GM18868 (cell line): ENCODE measurements at regions not wholly inside any gene's neighbourhood (a gene's known extent, or its start where the extent isn't known, plus 50 kb on each side); places are given as distances from the start of the nearest gene placed in this dataset.

Experiments
- ATAC-seq: cut with Tn5 transposase; IDR thresholded peaks from one replicate; pipeline ENCODE4 v1.9.1; 2021; ENCODE audit warnings: mild to moderate bottlenecking, moderate library complexity; ENCODE audit not compliant: unreplicated experiment

GRCh38 chr1:90561103-90561783 lies 155.9 kb downstream of the BARHL2 start:
- ATAC-seq: no peak

GRCh38 chr1:90558754-90559378 lies 158.2 kb downstream of the BARHL2 start:
- no peak for ATAC-seq

- ATAC-seq: no peak
Observed at GRCh38 chr1:90558126-90558525, 159.0 kb downstream of the BARHL2 start.

- no peak for ATAC-seq
Observed at GRCh38 chr1:90557706-90558105, 159.4 kb downstream of the BARHL2 start.

GRCh38 chr1:90550626-90551406 lies 166.3 kb downstream of the BARHL2 start:
- ATAC-seq: no peak

GRCh38 chr1:90544356-90544755 lies 172.7 kb downstream of the BARHL2 start:
- no peak for ATAC-seq

- ATAC-seq: no peak
Observed at GRCh38 chr1:90537606-90538362, 179.3 kb downstream of the BARHL2 start.

- ATAC-seq: no peak
Observed at GRCh38 chr1:90534663-90535295, 182.3 kb downstream of the BARHL2 start.

GRCh38 chr1:90534116-90534515 lies 183.0 kb downstream of the BARHL2 start:
- ATAC-seq: no peak

- no peak for ATAC-seq
Observed at GRCh38 chr1:90526954-90527353, 190.1 kb downstream of the BARHL2 start.

GRCh38 chr1:90522432-90522831 lies 194.7 kb downstream of the BARHL2 start:
- ATAC-seq: no peak

GRCh38 chr1:90513956-90514355 lies 203.1 kb downstream of the BARHL2 start:
- no peak for ATAC-seq

- ATAC-seq: no peak
Observed at GRCh38 chr1:90512441-90512840, 204.7 kb downstream of the BARHL2 start.

GRCh38 chr1:90510143-90510542 lies 207.0 kb downstream of the BARHL2 start:
- ATAC-seq: no peak

- ATAC-seq: peak; percentile 54
Observed at GRCh38 chr1:90509225-90510048, 207.7 kb downstream of the BARHL2 start.

- ATAC-seq: no peak
Observed at GRCh38 chr1:90508376-90509167, 208.5 kb downstream of the BARHL2 start.

GRCh38 chr1:90507173-90507572 lies 209.9 kb downstream of the BARHL2 start:
- no peak for ATAC-seq

GRCh38 chr1:90505806-90506205 lies 211.3 kb downstream of the BARHL2 start:
- no peak for ATAC-seq

GRCh38 chr1:90504509-90504908 lies 212.6 kb downstream of the BARHL2 start:
- no peak for ATAC-seq
